Loucy (cell line): ENCODE measurements at regions not wholly inside any gene's neighbourhood (a gene's known extent, or its start where the extent isn't known, plus 50 kb on each side); places are given as distances from the start of the nearest gene placed in this dataset.

Experiments used
- H2AFZ ChIP-seq: fragments of 200-600 bp; sonication (generic); 2 replicates; pipeline ENCODE4 v1.6.0; 2016; ENCODE audit warnings: antibody characterized with exemption, mild to moderate bottlenecking, low read length, moderate library complexity
- H3F3A ChIP-seq: fragments of 200-600 bp; 2 replicates; pipeline ENCODE4 v1.6.0; 2016; ENCODE audit warnings: antibody characterized with exemption, low read depth, mild to moderate bottlenecking
- H3K27me3 ChIP-seq: fragments of 200-600 bp; sonication (generic); 2 replicates; pipeline ENCODE4 v1.6.1; 2014; ENCODE audit warnings: low read length, mild to moderate bottlenecking; ENCODE audit not compliant: insufficient read depth, poor library complexity, severe bottlenecking
- H3K36me3 ChIP-seq: fragments of 200-600 bp; sonication (generic); 2 replicates; pipeline ENCODE4 v1.6.1; 2016; ENCODE audit warnings: low read length; ENCODE audit not compliant: insufficient read depth
- H3K4me1 ChIP-seq: fragments of 200-600 bp; sonication (generic); 2 replicates; pipeline ENCODE4 v1.5.1; 2014; ENCODE audit warnings: low read length, mild to moderate bottlenecking; ENCODE audit not compliant: insufficient read depth, poor library complexity, severe bottlenecking
- H3K4me2 ChIP-seq: fragments of 200-600 bp; sonication (generic); 2 replicates; pipeline ENCODE4 v1.6.0; 2014; ENCODE audit warnings: antibody characterized with exemption, low read length, low read depth, mild to moderate bottlenecking; ENCODE audit not compliant: poor library complexity, severe bottlenecking
- H3K4me3 ChIP-seq: fragments of 200-600 bp; sonication (generic); 2 replicates; pipeline ENCODE4 v1.5.1; 2014; ENCODE audit warnings: low read length, mild to moderate bottlenecking, mixed read lengths; ENCODE audit not compliant: poor library complexity, severe bottlenecking
- H3K79me2 ChIP-seq: fragments of 200-600 bp; sonication (generic); 2 replicates; pipeline ENCODE4 v1.6.1; 2014; ENCODE audit warnings: low read length; ENCODE audit not compliant: insufficient read depth
- H3K9ac ChIP-seq: fragments of 200-600 bp; sonication (generic); 2 replicates; pipeline ENCODE4 v1.6.0; 2014; ENCODE audit warnings: mild to moderate bottlenecking, low read depth, low read length, moderate library complexity; ENCODE audit not compliant: poor library complexity, severe bottlenecking
- H3K9me2 ChIP-seq: fragments of 200-600 bp; sonication (generic); replicated peaks from 2 replicates; pipeline ENCODE4 v1.6.1; 2016; ENCODE audit warnings: low read depth, low read length, mixed read lengths
- H3K9me3 ChIP-seq: fragments of 200-600 bp; sonication (generic); 2 replicates; pipeline ENCODE4 v1.6.1; 2014; ENCODE audit warnings: mild to moderate bottlenecking, antibody characterized with exemption, low read length, low read depth; ENCODE audit not compliant: insufficient read depth
- H4K20me1 ChIP-seq: fragments of 200-600 bp; sonication (generic); 2 replicates; pipeline ENCODE4 v1.6.0; 2014; ENCODE audit warnings: antibody characterized with exemption, low read length, mild to moderate bottlenecking; ENCODE audit not compliant: insufficient read depth, poor library complexity, severe bottlenecking
- EZH2phosphoT487 ChIP-seq: fragments of 200-600 bp; IDR thresholded peaks from 2 replicates; pipeline ENCODE4 v1.6.1; 2018; ENCODE audit warnings: antibody characterized with exemption, mild to moderate bottlenecking, moderate library complexity, borderline replicate concordance
- TF ChIP-seq, protein P1 (sequence below): fragments of 200-600 bp; sonication (generic); conservative IDR thresholded peaks from 2 replicates; pipeline ENCODE4 v1.5.1; 2014; ENCODE audit warnings: mild to moderate bottlenecking, antibody characterized with exemption, low read length

GRCh38 chr2:128438091-128438490, 119.4 kb upstream of the HS6ST1 start:
- no peak overlapping the region for H3K4me3 ChIP-seq
- H4K20me1 ChIP-seq = no peaks in the 10 kb centered on the region
- H3K36me3 ChIP-seq = no peaks in the 10 kb centered on the region
- H3K4me2 ChIP-seq = no peak overlapping the region
- no peaks in the 10 kb centered on the region for H3K9me2 ChIP-seq
- H3K27me3 ChIP-seq = no peaks in the 10 kb centered on the region
- no peak overlapping the region for H3K9ac ChIP-seq
- peaks cover 81% of the 10 kb centered on the region for H3K4me1 ChIP-seq
- H3K79me2 ChIP-seq = no peaks in the 10 kb centered on the region
- TF ChIP-seq EZH2phosphoT487 = no peak
- TF ChIP-seq, protein P1, sequence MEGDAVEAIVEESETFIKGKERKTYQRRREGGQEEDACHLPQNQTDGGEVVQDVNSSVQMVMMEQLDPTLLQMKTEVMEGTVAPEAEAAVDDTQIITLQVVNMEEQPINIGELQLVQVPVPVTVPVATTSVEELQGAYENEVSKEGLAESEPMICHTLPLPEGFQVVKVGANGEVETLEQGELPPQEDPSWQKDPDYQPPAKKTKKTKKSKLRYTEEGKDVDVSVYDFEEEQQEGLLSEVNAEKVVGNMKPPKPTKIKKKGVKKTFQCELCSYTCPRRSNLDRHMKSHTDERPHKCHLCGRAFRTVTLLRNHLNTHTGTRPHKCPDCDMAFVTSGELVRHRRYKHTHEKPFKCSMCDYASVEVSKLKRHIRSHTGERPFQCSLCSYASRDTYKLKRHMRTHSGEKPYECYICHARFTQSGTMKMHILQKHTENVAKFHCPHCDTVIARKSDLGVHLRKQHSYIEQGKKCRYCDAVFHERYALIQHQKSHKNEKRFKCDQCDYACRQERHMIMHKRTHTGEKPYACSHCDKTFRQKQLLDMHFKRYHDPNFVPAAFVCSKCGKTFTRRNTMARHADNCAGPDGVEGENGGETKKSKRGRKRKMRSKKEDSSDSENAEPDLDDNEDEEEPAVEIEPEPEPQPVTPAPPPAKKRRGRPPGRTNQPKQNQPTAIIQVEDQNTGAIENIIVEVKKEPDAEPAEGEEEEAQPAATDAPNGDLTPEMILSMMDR = no peak
- no peaks in the 10 kb centered on the region for H3F3A ChIP-seq
- no peaks in the 10 kb centered on the region for H3K9me3 ChIP-seq
- H2AFZ ChIP-seq = no peak overlapping the region

- H3K79me2 ChIP-seq = no peaks in the 10 kb centered on the region
- no peaks in the 10 kb centered on the region for H3K9me2 ChIP-seq
- H3K27me3 ChIP-seq = no peaks in the 10 kb centered on the region
- TF ChIP-seq, protein P1 = no peak
- TF ChIP-seq EZH2phosphoT487 = no peak
- H3K9ac ChIP-seq = peak overlapping the region; percentile 14
- H3K9me3 ChIP-seq = no peaks in the 10 kb centered on the region
- H3K4me2 ChIP-seq = no peak overlapping the region
- no peaks in the 10 kb centered on the region for H3K36me3 ChIP-seq
- H4K20me1 ChIP-seq = no peaks in the 10 kb centered on the region
- H2AFZ ChIP-seq = no peak overlapping the region
- peaks cover 81% of the 10 kb centered on the region for H3K4me1 ChIP-seq
- H3F3A ChIP-seq = no peaks in the 10 kb centered on the region
- H3K4me3 ChIP-seq = no peak overlapping the region
These were observed 119.9 kb upstream of the HS6ST1 start for GRCh38 chr2:128438586-128438985.

DNA sequence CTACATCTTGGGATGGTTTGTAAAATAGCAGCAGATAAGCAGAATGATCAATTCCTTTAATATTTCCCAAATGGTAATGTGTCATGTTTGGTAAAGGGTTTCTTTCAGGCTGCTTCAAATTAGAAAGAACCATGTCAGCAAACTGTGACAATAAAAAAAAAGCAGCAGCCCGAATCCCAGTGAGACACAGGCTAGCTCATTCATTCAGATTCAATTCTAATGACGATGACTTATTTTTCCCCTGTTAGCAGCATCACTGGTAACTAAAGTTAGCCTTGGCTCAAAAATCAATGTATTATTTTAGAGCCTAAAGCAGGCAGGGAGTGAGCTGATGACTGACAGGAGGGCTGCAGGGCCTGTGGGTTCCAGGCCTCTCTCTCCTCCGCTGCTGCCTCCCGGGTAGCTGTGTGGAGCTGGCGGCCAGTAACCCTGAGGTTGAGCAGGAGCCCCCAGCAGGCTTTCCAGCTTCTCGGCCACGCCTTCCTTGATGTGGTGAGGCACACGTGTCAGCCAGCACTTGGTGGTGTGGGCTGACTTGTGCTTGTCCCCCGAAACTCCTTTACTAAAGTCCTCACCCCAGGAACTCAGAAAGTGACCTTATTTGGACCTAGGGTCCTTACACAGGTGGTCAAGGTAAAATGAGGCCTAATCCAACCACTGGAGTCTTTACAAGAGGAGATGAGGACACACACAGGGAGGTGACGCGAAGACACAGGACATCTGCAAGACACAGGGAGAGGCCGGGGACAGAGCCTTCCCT, 120.5 kb upstream of the HS6ST1 start:
- Histone ChIP-seq H3K4me3 (no peak overlapping the region), H3F3A (no peaks in the 10 kb centered on the region), H4K20me1 (no peaks in the 10 kb centered on the region), H3K36me3 (no peaks in the 10 kb centered on the region), H3K9ac (peak overlapping the region; percentile 14), H3K9me2 (no peaks in the 10 kb centered on the region), H3K9me3 (no peaks in the 10 kb centered on the region), H2AFZ (no peak overlapping the region), H3K4me2 (peak overlapping the region; percentile 12), H3K79me2 (no peaks in the 10 kb centered on the region), H3K4me1 (peaks cover 78% of the 10 kb centered on the region), H3K27me3 (no peaks in the 10 kb centered on the region)
- TF ChIP-seq EZH2phosphoT487 = no peak
- TF ChIP-seq, protein P1 = no peak
